ENCODE measurements at regions not wholly inside any gene's neighbourhood (a gene's known extent, or its start where the extent isn't known, plus 50 kb on each side); places are given as distances from the start of the nearest gene placed in this dataset.

- no peak for TF ChIP-seq CTCF (IDR thresholded peaks at IDR 0.05; ENCODE audit: borderline replicate concordance, control extremely low read depth, extremely low read depth, insufficient read depth, missing control alignments)
- in situ Hi-C loops (cut with MboI; ENCODE audit: low sequenced_read_pairs, unreplicated experiment), result no loop called here
- DNase-seq (ENCODE audit: low spot score), result no peak
Measured at GRCh38 chr18:31227497-31228229, 65.0 kb upstream of the DSC1 start.

- in situ Hi-C loops (cut with MboI; ENCODE audit: low sequenced_read_pairs, unreplicated experiment), result no loop called here
- DNase-seq (ENCODE audit: low spot score), result no peak
- TF ChIP-seq CTCF (IDR thresholded peaks at IDR 0.05; ENCODE audit: borderline replicate concordance, control extremely low read depth, extremely low read depth, insufficient read depth, missing control alignments), result no peak
Measured at GRCh38 chr18:31229829-31230228, 67.2 kb upstream of the DSC1 start.

- in situ Hi-C loops (cut with MboI; ENCODE audit: low sequenced_read_pairs, unreplicated experiment), result no loop called here
- no peak for TF ChIP-seq CTCF (IDR thresholded peaks at IDR 0.05; ENCODE audit: borderline replicate concordance, control extremely low read depth, extremely low read depth, insufficient read depth, missing control alignments)
- DNase-seq (ENCODE audit: low spot score), result peak; percentile 19
Measured at GRCh38 chr18:31230495-31230894, 67.8 kb upstream of the DSC1 start.

GRCh38 chr18:31232013-31232412 is 69.4 kb upstream of the DSC1 start:
- in situ Hi-C loops (cut with MboI; ENCODE audit: low sequenced_read_pairs, unreplicated experiment), result no loop called here
- no peak for DNase-seq (ENCODE audit: low spot score)
- no peak for TF ChIP-seq CTCF (IDR thresholded peaks at IDR 0.05; ENCODE audit: borderline replicate concordance, control extremely low read depth, extremely low read depth, insufficient read depth, missing control alignments)

- TF ChIP-seq CTCF (IDR thresholded peaks at IDR 0.05; ENCODE audit: borderline replicate concordance, control extremely low read depth, extremely low read depth, insufficient read depth, missing control alignments), result no peak
- in situ Hi-C loops (cut with MboI; ENCODE audit: low sequenced_read_pairs, unreplicated experiment), result no loop called here
Measured at GRCh38 chr18:31232775-31233424, 70.2 kb upstream of the DSC1 start.

GRCh38 chr18:31233621-31234275 is 71.1 kb upstream of the DSC1 start:
- no peak for TF ChIP-seq CTCF (IDR thresholded peaks at IDR 0.05; ENCODE audit: borderline replicate concordance, control extremely low read depth, extremely low read depth, insufficient read depth, missing control alignments)
- DNase-seq (ENCODE audit: low spot score), result no peak
- in situ Hi-C loops (cut with MboI; ENCODE audit: low sequenced_read_pairs, unreplicated experiment), result no loop called here

More at GRCh38 chr18:31232775-31233424, 70.2 kb upstream of the DSC1 start:
- DNase-seq (ENCODE audit: low spot score), result no peak
